GM12874 (cell line): ENCODE measurements at regions not wholly inside any gene's neighbourhood (a gene's known extent, or its start where the extent isn't known, plus 50 kb on each side); places are given as distances from the start of the nearest gene placed in this dataset.

Source experiments
- TF ChIP-seq, protein P1 (sequence below): IDR thresholded peaks from 2 replicates; pipeline ENCODE4 v1.5.1; 2011; ENCODE audit warnings: low read depth, mild to moderate bottlenecking, control low read depth, low read length, moderate library complexity; ENCODE audit not compliant: insufficient read depth

DNA sequence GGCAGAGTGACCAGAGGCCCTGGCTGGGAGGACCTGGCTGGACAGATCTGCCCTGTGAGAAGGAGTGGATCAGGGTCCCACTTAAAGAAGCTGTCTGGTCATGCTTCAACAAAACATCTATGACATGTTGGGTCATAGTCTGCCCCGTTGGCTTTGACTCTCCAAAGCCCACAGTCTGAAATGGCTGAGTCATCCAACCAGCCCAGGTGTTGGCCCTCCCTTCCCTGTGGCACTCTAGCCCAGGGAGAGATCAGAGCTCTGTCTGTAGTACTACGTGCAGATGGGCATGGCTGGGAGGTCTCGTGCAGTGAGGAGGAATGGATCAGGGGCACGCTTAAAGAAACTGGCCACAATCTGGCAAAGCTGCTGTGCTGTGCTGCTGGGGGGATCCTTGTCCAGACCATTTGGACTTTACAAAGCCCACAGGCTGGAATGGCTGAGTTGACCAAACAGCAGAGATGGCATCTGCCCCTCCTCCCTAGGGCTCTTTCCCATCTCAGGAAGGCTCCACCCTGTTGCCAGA, 206.1 kb downstream of the TUSC1 start:
- TF ChIP-seq, protein P1, sequence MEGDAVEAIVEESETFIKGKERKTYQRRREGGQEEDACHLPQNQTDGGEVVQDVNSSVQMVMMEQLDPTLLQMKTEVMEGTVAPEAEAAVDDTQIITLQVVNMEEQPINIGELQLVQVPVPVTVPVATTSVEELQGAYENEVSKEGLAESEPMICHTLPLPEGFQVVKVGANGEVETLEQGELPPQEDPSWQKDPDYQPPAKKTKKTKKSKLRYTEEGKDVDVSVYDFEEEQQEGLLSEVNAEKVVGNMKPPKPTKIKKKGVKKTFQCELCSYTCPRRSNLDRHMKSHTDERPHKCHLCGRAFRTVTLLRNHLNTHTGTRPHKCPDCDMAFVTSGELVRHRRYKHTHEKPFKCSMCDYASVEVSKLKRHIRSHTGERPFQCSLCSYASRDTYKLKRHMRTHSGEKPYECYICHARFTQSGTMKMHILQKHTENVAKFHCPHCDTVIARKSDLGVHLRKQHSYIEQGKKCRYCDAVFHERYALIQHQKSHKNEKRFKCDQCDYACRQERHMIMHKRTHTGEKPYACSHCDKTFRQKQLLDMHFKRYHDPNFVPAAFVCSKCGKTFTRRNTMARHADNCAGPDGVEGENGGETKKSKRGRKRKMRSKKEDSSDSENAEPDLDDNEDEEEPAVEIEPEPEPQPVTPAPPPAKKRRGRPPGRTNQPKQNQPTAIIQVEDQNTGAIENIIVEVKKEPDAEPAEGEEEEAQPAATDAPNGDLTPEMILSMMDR, result no peak

DNA sequence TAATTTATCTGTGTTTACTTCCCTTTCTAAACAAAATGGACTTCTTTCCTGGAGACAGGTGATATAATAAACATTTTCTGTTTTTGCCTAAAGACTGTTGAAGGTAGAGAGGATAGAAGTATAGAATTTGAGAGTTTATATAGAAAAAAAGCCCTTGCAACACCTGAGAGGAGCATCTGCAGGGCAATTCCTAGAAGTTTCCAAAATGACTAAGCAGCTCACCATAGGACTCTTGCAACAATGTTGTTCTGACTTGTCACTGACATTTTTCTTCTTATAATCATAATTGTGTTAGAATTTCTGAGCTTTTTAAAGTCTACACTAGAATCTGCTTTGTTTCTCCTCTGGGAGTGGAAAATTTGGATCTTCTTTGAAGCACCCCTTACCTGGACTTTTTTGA, 216.8 kb downstream of the TUSC1 start:
- TF ChIP-seq, protein P1, result no peak

DNA sequence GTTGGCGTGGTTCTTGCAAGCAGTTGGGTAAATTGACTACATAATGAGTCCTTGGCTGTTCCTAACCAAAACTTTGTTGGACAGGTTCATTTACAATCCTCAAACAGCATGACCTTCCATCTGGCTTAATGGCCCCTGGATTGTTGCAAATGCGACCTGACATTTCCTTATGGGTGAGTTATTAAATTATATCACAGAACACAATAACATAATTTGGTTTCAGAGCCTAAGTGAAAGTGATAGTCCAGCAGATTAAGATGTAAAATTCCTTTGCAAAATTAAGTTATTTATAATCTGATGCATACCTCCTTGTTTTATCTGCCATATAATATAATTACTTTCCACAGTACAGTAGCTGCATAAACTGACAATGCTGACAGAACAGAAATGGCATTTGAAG, 224.4 kb downstream of the TUSC1 start:
- TF ChIP-seq, protein P1, result no peak

DNA sequence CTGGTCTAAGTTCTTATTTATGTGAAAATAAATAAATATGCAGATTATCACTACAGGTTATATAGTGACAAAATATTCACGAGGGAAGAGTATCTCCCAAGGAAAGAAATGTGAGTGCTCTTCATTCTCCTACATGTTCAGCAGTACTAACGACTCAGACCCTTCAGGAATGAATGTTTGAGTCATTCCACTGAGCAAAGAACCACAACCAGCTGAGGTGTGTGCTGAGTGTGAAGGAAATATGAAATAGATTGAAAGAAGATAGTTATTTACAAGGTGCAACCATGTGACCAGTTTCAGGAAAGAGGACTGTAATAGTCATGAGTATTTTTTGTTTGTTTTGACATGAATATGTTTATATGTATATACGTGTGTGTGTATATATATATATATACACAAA, 228.7 kb downstream of the TUSC1 start:
- TF ChIP-seq, protein P1, result no peak

DNA sequence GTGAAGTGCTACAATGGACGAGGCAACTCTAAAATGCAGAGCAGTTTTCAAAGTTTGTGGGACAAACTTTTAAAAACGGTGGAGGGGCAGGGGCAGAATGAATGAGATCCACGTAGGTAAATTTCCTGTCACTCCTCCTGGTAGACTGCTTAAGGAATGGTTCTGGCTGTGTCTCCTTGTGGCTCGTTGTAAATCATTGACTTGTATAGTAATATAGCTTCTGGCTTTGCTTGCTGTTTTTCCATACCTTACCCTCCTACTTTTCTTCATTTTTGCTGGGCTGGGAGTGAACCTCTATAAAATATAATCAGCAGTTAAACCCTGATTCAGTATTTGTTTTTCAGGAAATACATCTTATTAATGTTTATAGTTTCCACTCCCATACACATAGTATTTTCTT, 235.7 kb downstream of the TUSC1 start:
- TF ChIP-seq, protein P1, result no peak

DNA sequence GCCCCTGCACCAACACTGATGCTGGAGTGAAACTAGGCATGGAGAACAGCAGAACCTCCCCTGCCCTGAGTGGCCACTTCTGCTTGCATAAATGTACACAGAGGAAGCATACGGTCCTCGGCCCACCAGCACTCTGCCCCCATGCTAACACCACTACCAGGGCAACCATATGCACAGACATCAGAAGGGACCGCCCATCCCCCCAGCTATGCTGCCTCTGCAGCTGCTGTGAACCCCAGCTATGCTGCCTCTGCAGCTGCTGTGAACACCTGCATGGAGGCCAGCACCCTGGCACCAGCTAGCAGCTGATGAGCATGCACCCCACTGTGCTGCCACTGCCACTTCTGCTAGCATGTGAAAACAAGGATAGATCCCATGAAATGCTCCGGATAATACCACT, 250.3 kb downstream of the TUSC1 start:
- TF ChIP-seq, protein P1, result no peak

DNA sequence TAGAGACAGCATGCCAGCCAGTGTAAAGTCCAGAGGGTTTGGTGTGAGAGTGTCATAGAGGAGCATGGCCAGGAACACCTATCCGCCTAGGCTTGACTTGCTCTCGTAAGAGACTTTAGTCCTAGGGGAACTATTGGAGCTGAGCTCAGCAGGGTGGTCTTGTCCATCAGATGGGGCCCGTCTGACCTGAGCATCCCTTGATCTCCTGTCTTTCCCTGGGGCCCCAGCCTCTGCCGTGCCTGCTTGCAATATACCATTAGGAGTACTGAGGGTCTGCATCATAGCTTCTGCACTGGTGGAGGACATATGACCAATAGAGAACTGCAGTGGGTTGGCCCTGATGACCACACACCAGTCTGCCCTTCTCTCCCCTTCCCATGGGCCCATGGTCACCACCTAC, 251.0 kb downstream of the TUSC1 start:
- TF ChIP-seq, protein P1, result no peak

DNA sequence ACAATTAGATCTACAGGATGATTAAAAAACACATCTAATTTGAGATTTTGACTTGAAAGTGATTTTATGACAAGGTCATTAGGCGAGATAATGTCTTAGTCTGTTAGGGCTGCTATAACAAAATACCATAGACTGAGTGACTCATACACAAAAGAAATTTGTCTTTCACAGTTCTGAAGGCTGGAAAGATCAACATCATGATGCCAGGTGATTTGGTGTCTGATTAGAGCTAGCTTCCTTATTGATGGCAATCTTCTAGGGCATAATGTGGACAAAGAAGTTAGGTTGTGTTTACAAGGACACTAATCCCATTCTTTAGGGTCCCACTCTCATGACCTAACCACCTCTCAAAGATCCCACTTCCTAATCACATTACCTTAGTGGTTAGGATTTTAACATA, 256.7 kb downstream of the TUSC1 start:
- TF ChIP-seq, protein P1, result no peak
